ENCODE measurements at regions not wholly inside any gene's neighbourhood (a gene's known extent, or its start where the extent isn't known, plus 50 kb on each side); places are given as distances from the start of the nearest gene placed in this dataset.

DNA sequence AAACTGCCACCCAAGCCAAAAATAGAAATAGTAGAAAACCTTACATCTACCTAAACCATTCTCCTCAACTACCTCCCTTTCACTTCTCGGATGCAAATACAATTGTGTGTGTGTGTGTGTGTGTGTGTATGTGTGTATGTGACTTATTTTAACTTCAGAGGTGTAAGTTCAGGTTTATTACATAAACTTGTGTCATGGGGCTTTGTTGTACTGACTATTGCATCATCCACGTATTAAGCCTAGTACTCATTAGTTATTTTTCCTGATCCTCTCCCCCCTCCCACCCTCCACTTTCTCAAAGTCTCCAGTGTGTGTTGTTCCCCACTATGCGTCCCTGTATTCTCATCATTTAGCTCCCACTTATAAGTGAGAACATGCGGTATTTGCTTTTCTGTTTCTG lies 592.5 kb upstream of the ATP2B1 start:
- Histone ChIP-seq H3K79me2 (ENCODE audit: insufficient read depth, low read length) (no peaks in the 10 kb centered on the region), H3K4me3 (ENCODE audit: insufficient read depth, low read length, poor library complexity, severe bottlenecking) (no peak overlapping the region), H3K27ac (ENCODE audit: low read depth, low read length) (no peak overlapping the region), H3K9me2 (replicated peaks; ENCODE audit: insufficient read depth, low read length) (no peaks in the 10 kb centered on the region), H3K9me3 (ENCODE audit: insufficient read depth, low read length) (no peaks in the 10 kb centered on the region), H3K4me2 (ENCODE audit: low read depth, low read length, poor library complexity, severe bottlenecking) (no peak overlapping the region), H4K20me1 (ENCODE audit: low read depth, low read length) (no peaks in the 10 kb centered on the region), H2AFZ (ENCODE audit: low read depth, low read length, severe bottlenecking) (no peak overlapping the region), H3K9ac (ENCODE audit: low read length) (no peak overlapping the region), H3K27me3 (ENCODE audit: low read length) (no peaks in the 10 kb centered on the region), H3F3A (ENCODE audit: insufficient read depth) (no peaks in the 10 kb centered on the region), H3K36me3 (ENCODE audit: low read length) (no peaks in the 10 kb centered on the region)
- TF ChIP-seq, protein P1, sequence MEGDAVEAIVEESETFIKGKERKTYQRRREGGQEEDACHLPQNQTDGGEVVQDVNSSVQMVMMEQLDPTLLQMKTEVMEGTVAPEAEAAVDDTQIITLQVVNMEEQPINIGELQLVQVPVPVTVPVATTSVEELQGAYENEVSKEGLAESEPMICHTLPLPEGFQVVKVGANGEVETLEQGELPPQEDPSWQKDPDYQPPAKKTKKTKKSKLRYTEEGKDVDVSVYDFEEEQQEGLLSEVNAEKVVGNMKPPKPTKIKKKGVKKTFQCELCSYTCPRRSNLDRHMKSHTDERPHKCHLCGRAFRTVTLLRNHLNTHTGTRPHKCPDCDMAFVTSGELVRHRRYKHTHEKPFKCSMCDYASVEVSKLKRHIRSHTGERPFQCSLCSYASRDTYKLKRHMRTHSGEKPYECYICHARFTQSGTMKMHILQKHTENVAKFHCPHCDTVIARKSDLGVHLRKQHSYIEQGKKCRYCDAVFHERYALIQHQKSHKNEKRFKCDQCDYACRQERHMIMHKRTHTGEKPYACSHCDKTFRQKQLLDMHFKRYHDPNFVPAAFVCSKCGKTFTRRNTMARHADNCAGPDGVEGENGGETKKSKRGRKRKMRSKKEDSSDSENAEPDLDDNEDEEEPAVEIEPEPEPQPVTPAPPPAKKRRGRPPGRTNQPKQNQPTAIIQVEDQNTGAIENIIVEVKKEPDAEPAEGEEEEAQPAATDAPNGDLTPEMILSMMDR (IDR thresholded peaks at IDR 0.05; ENCODE audit: insufficient read depth, low read length, poor library complexity, severe bottlenecking) = no peak
- no peak for TF ChIP-seq EZH2phosphoT487 (conservative IDR thresholded peaks at IDR 0.05; ENCODE audit: low read length)

DNA sequence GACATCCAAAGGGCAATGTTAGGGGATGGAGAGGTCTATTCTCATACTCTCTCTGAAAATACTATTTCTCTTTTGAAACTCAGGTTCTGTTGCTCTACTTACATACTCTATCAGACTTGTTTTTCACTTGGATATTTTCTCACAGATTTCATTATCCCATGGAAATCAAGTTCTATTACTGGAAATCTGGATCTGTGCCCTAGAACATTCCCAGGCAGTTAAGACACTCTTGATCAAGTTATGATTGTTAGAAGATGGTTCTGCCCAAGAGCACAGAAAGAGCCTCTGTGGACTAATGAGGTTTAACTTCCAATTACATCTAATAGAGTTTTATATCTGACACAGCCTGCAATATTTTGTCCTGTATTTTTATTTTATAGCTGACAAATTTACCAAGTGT lies 591.0 kb upstream of the ATP2B1 start:
- H2AFZ ChIP-seq (ENCODE audit: low read depth, low read length, severe bottlenecking) = no peak overlapping the region
- H3K9ac ChIP-seq (ENCODE audit: low read length) = no peak overlapping the region
- no peaks in the 10 kb centered on the region for H3K9me2 ChIP-seq (replicated peaks; ENCODE audit: insufficient read depth, low read length)
- H3K36me3 ChIP-seq (ENCODE audit: low read length) = no peaks in the 10 kb centered on the region
- no peaks in the 10 kb centered on the region for H3K79me2 ChIP-seq (ENCODE audit: insufficient read depth, low read length)
- no peaks in the 10 kb centered on the region for H4K20me1 ChIP-seq (ENCODE audit: low read depth, low read length)
- H3K27ac ChIP-seq (ENCODE audit: low read depth, low read length) = no peak overlapping the region
- no peak overlapping the region for H3K4me3 ChIP-seq (ENCODE audit: insufficient read depth, low read length, poor library complexity, severe bottlenecking)
- TF ChIP-seq EZH2phosphoT487 (conservative IDR thresholded peaks at IDR 0.05; ENCODE audit: low read length) = no peak
- TF ChIP-seq, protein P1 (IDR thresholded peaks at IDR 0.05; ENCODE audit: insufficient read depth, low read length, poor library complexity, severe bottlenecking) = no peak
- H3K4me2 ChIP-seq (ENCODE audit: low read depth, low read length, poor library complexity, severe bottlenecking) = no peak overlapping the region
- H3K27me3 ChIP-seq (ENCODE audit: low read length) = no peaks in the 10 kb centered on the region
- H3F3A ChIP-seq (ENCODE audit: insufficient read depth) = no peaks in the 10 kb centered on the region
- H3K9me3 ChIP-seq (ENCODE audit: insufficient read depth, low read length) = no peaks in the 10 kb centered on the region

DNA sequence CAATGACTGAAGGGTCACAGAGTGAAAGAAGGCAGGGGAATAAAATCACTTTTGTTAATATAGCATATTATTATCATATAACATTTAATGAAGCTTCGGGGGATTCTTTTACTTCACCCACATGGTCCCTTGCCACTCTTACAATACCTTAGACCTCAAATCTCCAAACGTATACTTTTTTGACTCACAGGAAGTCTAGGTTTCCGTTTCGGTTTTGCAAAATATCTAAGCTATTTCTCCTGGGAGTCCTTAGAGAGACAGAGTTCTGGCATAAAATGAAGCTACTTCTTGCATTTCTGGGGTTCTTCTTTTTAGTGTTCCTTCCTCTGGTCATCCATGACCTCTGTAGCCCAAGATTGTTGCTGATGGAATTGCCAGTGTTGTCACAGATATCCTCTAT lies 590.5 kb upstream of the ATP2B1 start:
- H3K4me2 ChIP-seq (ENCODE audit: low read depth, low read length, poor library complexity, severe bottlenecking) = peak overlapping the region; percentile 1
- no peaks in the 10 kb centered on the region for H3K79me2 ChIP-seq (ENCODE audit: insufficient read depth, low read length)
- no peak overlapping the region for H3K27ac ChIP-seq (ENCODE audit: low read depth, low read length)
- no peak overlapping the region for H3K9ac ChIP-seq (ENCODE audit: low read length)
- no peak overlapping the region for H2AFZ ChIP-seq (ENCODE audit: low read depth, low read length, severe bottlenecking)
- H3K36me3 ChIP-seq (ENCODE audit: low read length) = no peaks in the 10 kb centered on the region
- no peaks in the 10 kb centered on the region for H3F3A ChIP-seq (ENCODE audit: insufficient read depth)
- H3K9me2 ChIP-seq (replicated peaks; ENCODE audit: insufficient read depth, low read length) = no peaks in the 10 kb centered on the region
- no peak for TF ChIP-seq EZH2phosphoT487 (conservative IDR thresholded peaks at IDR 0.05; ENCODE audit: low read length)
- TF ChIP-seq, protein P1 (IDR thresholded peaks at IDR 0.05; ENCODE audit: insufficient read depth, low read length, poor library complexity, severe bottlenecking) = no peak
- H4K20me1 ChIP-seq (ENCODE audit: low read depth, low read length) = no peaks in the 10 kb centered on the region
- H3K27me3 ChIP-seq (ENCODE audit: low read length) = no peaks in the 10 kb centered on the region
- H3K9me3 ChIP-seq (ENCODE audit: insufficient read depth, low read length) = no peaks in the 10 kb centered on the region
- no peak overlapping the region for H3K4me3 ChIP-seq (ENCODE audit: insufficient read depth, low read length, poor library complexity, severe bottlenecking)
